GM03348 (cell line): ENCODE measurements at regions not wholly inside any gene's neighbourhood (a gene's known extent, or its start where the extent isn't known, plus 50 kb on each side); places are given as distances from the start of the nearest gene placed in this dataset.

Experiments used
- DNase-seq: peaks from one replicate; pipeline ENCODE4 v3.0.0; 2012; ENCODE audit warnings: low spot score

DNA sequence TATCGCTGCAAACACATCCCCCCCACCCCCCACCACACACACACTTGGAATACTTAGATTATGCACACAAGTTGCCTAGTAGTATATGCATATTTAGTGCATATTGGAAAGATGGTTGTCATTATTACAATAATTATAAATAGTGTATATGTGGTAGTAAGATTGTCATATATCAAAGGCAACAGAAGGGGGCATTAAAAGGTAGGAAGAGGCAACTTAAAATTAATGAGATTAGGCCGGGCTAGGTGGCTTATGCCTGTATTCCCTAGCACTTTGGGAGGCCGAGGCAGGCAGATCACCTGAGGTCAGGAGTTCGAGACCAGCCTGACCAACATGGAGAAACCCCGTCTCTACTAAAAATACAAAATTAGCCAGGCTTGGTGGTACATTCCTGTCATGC is 52.1 kb downstream of the GSC start:
- no peak for DNase-seq

GRCh38 chr14:94716976-94717375 is 52.9 kb downstream of the GSC start:
- no peak for DNase-seq

DNA sequence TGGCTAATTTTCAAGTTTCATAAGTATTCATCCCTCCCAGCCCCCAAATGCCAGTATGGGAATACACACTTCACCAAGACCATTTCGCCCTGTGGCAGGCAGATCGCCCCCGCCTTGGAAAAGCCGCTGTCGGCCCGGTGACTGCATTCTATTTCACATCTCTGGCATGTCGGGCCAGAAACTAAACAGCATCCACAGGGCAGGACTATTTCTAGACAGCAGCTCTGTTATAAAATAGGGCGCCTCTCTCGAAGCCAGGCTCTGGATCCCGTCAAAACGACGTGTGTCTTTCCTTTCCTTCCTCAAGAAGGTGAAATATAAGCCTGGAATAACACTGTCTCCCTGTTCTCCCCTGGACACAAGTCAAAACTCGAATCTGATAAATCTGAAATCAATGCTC is 56.8 kb downstream of the GSC start:
- DNase-seq = no peak

GRCh38 chr14:94710731-94711130 is 59.2 kb downstream of the GSC start:
- DNase-seq = no peak

DNA sequence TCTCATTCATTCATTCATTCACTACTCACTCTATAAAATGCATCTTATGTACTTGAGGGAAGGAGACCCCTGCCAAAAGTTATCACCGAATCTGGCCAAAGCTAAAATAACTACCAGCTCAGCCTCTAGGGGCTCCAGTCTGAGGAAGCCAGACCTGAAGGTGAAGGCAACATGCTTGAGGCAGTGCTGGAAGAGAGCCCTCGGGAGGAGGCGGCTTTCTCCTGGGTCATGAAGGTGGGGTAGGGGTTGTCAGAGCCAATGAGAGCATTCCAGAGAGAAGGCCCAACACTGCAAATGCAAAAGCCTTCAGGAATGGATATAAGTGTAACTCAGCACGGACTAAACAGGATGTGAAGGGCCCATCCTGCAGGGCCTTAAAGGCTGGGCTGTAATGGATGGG is 62.4 kb downstream of the GSC start:
- DNase-seq = no peak

DNA sequence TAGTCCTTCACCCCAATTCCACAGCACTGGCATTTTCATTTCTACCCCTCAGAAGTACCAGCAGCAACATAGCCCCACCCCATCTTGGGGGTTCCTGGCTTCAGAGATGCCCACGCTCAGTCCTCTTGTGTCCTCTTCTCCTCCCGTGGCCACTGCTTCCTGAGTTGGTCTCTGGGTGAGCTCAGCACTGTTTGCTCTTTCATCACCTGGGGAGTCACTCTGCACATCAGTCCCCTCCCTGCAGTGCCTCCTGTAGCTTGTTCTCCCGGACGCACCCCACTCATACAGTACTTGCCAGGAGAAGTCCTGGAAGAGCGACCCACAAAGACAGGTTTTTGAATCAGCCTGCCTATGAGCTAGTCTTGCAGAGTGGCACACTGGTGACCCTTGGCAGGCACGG is 63.8 kb downstream of the GSC start:
- DNase-seq = no peak

DNA sequence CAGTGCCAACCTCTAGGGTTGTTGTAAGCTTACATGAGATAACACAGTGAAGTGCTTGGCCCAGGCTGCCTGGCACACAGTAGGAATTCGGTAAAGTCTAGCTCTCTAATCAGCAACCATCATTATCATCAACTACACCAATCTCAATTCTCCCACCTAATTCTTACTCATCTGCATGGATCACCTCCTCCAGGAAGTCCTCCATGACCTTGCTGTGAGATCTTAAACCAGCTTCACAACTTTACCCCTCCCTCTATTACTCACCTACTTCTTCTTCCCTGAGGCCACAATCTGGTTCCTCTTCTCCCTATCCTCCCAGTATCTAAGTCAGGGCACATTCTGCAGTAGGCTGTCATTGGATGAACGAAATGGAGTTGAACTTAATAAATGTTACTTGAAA is 67.3 kb downstream of the GSC start:
- no peak for DNase-seq

DNA sequence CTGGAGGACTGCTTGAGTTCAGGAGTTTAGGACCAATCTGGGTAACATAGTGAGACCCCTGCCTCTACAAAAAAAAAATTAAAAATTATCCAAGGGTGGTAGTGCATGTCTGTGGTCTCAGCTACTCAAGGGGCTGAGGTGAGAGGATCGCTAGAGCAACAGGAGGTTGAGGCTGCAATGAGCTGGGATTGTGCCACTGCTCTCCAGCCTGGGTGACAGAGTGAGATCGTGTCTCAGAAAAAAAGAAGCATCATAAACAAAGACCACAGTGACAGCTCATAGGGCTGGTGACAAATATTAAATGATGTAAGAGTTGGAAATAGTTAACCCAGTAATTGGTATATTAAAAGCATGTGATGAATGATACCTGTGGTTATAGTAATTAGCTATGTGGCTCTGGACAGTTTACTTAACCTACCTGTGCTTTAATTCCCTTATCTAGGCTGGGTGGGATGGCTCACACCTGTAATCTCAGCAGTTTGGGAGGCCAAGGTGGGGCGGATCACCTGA is 68.0 kb downstream of the GSC start:
- DNase-seq = no peak

DNA sequence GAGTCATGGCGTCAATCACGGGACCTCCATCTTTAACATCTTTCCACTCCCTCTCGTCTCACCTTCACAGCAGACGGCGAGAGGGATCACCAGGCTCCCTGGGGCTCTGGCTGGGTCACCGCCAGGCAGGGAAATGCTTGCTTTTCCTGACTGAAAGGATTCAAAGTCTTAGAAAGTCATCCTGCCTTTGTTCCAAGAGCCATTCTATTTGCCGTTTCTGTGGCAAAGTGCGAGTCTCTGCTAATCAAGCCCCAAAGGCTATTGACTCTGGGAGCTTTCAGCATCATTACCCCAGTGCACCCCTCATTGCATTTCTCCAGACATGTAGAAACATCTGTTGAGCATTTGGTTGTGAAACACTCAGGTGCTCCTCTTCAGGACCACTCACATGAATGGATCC is 69.6 kb downstream of the GSC start:
- no peak for DNase-seq

GRCh38 chr14:94699831-94700230 is 70.1 kb downstream of the GSC start:
- DNase-seq = no peak

DNA sequence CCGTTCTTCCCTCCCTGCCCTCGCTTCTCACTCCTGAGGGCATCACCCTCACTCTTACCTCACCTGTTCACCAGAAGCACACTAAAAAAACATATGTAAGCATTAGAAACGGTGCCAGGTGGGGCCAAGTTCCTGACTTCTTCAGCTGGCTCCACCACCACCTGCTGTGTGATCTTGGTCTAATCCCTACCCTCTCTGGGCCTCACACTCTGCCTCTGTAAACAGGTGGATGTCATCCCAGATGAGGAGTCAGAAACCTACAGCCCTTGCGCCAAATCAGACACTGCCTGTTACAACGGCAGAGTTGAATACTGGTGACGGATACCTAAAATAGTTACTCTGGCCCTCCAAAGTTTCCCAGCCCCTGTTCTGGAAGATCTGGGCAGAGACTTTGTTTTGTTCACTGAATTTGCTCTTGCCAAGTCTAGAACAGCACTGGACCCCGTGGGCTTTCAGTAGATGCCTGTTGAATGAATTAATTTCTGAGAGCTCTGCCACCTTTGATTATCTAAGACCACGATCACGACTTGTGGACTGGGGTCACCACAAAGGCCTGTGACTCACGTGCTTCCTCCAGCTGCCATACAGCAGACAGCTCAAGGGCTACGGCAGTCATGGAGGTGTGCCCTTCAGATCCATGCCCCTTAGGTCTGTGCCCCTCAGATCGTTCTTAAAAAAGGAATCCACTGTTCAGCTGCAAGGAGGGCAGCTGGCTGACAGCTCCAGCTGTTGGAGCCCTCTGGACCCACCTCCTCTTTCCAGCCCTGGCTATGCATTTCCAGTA is 71.9 kb downstream of the GSC start:
- DNase-seq = no peak

DNA sequence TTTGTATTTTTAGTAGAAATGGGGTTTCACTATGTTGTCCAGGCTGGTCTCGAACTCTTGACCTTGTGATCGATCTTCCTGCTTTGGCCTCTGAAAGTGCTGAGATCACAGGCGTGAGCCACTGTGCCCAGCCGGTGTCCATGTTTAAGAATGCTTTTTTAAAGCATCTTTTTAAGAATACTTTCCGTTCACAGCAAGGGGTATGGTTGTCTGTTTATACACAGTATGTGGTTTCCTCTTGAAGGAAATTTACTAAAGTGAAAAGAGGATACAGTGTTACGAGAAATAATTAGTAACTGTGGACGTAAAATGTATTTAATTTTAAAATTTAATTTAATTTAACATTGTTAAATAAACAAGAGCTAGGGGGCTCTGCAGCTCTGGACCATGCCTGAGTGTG is 73.4 kb downstream of the GSC start:
- no peak for DNase-seq

DNA sequence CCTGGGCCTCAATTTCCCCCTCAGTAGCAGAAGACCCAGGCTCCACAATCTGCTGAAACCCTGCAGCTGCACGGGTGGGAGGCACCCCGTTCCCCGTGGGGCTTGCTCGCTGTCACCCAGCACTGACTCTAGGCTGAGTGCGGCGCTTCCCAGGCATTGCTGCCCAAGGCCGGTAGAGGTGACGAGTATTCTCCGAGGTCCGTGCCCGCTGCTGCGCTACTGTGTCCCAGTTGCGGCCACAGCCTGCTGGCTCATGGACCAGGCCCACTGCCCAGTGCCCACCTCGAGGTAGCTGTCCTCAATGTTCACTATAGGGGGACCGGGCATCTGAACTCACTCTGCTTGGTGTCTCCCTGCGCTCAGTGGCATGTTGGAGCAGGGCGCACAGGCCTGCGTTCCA is 74.7 kb downstream of the GSC start:
- DNase-seq = no peak

GRCh38 chr14:94691660-94692034 is 78.3 kb downstream of the GSC start:
- DNase-seq = no peak

DNA sequence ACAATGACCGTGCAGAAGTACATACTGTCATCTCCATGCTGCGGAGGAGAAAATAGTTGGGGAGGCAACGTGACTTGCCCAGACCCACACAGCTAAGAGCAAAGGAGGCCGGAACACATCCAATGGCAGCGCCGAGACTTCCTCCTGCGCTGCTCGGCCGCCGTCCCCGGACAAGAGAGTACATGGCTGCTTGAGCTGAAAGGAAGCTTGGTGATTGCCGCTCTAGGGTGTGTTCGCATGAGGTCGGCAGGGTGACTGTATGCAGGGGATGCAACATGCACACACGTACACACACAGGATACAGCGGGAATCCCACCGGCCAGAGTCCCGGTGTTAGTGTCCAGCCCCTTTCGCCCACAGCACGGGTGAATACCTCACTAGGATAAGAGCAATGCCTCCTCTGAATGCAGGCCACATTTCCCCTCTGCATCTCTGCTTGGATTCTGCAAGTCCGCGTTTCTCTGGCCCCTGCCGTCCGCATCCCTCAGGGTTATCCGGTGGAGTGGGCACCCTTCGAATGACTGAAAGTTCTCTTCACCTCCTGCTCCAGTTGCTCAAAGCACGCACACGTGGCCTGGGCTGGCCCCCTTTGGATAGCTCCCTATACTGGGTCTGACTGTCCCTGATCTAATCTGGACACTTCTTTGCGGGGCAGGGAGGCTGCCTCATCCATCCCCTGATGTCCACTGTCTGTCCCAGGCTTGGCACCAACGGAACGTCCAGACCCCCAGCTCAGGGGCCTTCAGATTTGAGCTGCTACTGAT is 78.8 kb downstream of the GSC start:
- no peak for DNase-seq

DNA sequence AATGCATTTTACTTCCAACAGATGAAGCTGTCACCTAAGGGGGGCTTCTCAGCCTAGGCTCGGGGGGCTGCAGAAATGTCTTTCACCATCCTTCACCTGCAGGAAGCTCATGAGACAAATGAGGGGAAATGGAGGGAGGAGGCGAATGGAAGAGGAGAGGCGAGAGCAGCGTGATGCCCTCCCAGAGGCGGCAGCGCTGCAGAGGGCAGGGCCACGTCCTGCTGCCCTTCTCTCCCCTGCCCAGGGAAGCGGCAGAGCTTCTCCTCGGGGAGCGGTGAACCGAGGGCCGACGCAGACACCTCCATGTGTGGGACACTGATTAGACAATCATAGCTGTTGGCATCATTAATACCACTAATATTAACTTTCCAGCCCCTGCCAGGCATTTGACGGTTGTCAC is 78.3 kb downstream of the SERPINA3 start:
- DNase-seq = no peak

- no peak for DNase-seq
Measured at GRCh38 chr14:94689985-94690400, 77.8 kb downstream of the SERPINA3 start.

DNA sequence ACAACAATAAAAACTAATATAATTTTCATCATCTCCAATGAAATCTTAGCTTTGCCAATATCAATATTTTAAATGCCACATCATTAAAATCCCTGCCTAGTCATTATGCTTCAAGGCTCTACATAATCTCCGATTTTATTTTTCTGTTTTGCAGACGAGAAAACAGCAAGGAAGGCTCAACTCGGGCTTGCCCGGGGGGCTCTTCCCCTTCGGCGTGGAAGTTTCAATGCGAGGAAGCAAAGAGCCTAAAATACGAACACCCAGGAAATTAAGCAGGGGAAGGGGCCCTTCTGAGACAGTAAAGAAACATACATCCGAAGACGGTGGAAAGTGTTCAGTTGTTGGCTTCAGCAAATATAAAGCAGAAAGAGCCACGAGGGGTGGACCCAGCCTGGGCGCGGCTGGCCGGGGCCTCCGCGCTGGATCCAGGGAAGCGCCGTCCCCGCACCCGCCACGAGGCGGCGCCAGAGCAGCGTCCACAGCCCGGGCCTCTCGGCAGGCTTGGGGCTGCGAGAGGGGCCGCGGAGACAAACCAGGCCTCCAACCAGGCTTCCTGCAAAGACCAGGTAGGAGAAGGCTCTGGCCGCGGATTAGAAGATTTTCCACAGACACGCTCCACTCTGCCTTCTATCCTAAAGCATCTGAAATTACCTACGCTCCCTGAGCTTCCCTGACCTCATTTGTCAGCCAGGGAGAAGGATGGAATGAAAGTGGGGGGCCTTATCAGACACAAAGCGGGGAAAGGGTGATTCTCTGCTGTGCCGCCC is 77.2 kb downstream of the SERPINA3 start:
- peak; percentile 93 for DNase-seq

GRCh38 chr14:94686511-94687160 is 74.4 kb downstream of the SERPINA3 start:
- DNase-seq = no peak

- DNase-seq = no peak
Measured at GRCh38 chr14:94685681-94686485, 73.7 kb downstream of the SERPINA3 start.

DNA sequence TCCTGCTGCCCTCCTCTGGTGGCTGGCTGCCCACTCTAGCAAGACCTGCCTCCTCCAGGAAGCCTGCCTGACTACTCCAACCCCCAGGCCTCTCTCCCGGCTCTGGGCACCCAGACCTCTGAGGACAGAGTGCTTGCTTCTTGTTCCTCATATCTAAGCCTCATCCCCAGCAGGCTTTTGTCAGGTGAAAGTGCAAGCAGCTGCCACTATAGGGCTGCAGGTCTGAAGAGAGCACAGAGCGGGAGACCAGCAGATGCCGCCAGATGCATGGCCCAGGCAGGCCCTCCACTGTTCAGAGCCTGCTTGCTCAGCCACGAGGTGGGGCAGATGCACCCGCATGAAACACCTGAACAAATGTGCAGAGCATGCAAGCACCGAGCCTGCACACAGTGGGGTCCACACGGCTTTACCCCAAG is 73.0 kb downstream of the SERPINA3 start:
- no peak for DNase-seq
